ENCODE measurements at regions not wholly inside any gene's neighbourhood (a gene's known extent, or its start where the extent isn't known, plus 50 kb on each side); places are given as distances from the start of the nearest gene placed in this dataset.

DNA sequence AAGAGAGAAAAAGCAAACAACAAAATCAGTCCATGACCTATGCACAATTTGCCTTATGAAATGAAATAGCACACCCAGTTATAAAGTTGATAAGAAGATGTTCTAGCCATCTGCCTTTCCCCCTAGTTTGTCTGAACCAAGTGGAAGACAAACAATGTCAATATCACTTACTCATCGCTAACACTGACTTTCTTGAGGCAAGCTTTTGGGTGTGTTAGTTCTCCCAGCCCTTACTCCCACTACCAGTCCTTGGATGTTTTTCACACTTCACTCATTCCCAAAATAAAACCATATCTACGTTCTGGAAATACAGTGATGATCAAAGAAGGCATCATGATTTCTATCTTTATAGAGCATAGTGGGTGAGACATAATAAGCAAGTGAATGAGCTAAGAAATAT, 393.8 kb downstream of the PCDH20 start:
- H3K9me3 Mint-ChIP-seq: no peaks in the 10 kb centered on the region
- H3K27ac Mint-ChIP-seq: no peak overlapping the region
- H3K4me1 Mint-ChIP-seq: no peaks in the 10 kb centered on the region
- DNase-seq (ENCODE audit: low spot score) (no peak), ATAC-seq (no peak)
- H3K27me3 Mint-ChIP-seq (ENCODE audit: low read depth): no peaks in the 10 kb centered on the region
- POLR2A ChIA-PET: no interaction called here
- CTCF ChIA-PET: no interaction called here
- no peaks in the 10 kb centered on the region for H3K36me3 Mint-ChIP-seq
- no peak for TF ChIP-seq ELF4 (CRISPR knock-in tag; IDR thresholded peaks at IDR 0.05; ENCODE audit: low read depth)
- no peak for TF ChIP-seq RORB (CRISPR knock-in tag; IDR thresholded peaks at IDR 0.05)
- TF ChIP-seq, protein P1, sequence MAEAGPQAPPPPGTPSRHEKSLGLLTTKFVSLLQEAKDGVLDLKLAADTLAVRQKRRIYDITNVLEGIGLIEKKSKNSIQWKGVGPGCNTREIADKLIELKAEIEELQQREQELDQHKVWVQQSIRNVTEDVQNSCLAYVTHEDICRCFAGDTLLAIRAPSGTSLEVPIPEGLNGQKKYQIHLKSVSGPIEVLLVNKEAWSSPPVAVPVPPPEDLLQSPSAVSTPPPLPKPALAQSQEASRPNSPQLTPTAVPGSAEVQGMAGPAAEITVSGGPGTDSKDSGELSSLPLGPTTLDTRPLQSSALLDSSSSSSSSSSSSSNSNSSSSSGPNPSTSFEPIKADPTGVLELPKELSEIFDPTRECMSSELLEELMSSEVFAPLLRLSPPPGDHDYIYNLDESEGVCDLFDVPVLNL (CRISPR knock-in tag; IDR thresholded peaks at IDR 0.05; ENCODE audit: borderline replicate concordance, low read depth): no peak
- TF ChIP-seq, protein P2, sequence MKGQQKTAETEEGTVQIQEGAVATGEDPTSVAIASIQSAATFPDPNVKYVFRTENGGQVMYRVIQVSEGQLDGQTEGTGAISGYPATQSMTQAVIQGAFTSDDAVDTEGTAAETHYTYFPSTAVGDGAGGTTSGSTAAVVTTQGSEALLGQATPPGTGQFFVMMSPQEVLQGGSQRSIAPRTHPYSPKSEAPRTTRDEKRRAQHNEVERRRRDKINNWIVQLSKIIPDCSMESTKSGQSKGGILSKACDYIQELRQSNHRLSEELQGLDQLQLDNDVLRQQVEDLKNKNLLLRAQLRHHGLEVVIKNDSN (CRISPR knock-in tag; IDR thresholded peaks at IDR 0.05): no peak
- no peak for TF ChIP-seq NFE2L1 (CRISPR knock-in tag; IDR thresholded peaks at IDR 0.05)
- TF ChIP-seq TP53 (CRISPR knock-in tag; IDR thresholded peaks at IDR 0.05): no peak
- TF ChIP-seq ZNF423 (CRISPR knock-in tag; IDR thresholded peaks at IDR 0.05): no peak
- TF ChIP-seq, protein P3, sequence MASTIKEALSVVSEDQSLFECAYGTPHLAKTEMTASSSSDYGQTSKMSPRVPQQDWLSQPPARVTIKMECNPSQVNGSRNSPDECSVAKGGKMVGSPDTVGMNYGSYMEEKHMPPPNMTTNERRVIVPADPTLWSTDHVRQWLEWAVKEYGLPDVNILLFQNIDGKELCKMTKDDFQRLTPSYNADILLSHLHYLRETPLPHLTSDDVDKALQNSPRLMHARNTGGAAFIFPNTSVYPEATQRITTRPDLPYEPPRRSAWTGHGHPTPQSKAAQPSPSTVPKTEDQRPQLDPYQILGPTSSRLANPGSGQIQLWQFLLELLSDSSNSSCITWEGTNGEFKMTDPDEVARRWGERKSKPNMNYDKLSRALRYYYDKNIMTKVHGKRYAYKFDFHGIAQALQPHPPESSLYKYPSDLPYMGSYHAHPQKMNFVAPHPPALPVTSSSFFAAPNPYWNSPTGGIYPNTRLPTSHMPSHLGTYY (CRISPR knock-in tag; IDR thresholded peaks at IDR 0.05): no peak
- TF ChIP-seq JUN (CRISPR knock-in tag; IDR thresholded peaks at IDR 0.05): no peak
- TF ChIP-seq MYBL2 (CRISPR knock-in tag; IDR thresholded peaks at IDR 0.05): no peak
- TF ChIP-seq JAZF1 (CRISPR knock-in tag; IDR thresholded peaks at IDR 0.05): no peak
- no peak for TF ChIP-seq SMAD3 (CRISPR knock-in tag; IDR thresholded peaks at IDR 0.05; ENCODE audit: borderline replicate concordance)
- no peak for TF ChIP-seq ZNF138 (CRISPR knock-in tag; conservative IDR thresholded peaks at IDR 0.05)
- no peak for TF ChIP-seq PRRX2 (CRISPR knock-in tag; IDR thresholded peaks at IDR 0.05)
- no peak for TF ChIP-seq GABPB1 (CRISPR knock-in tag; IDR thresholded peaks at IDR 0.05)
- no peak for TF ChIP-seq ETV6 (CRISPR knock-in tag; IDR thresholded peaks at IDR 0.05)
- H3K4me3 Mint-ChIP-seq: no peak overlapping the region

DNA sequence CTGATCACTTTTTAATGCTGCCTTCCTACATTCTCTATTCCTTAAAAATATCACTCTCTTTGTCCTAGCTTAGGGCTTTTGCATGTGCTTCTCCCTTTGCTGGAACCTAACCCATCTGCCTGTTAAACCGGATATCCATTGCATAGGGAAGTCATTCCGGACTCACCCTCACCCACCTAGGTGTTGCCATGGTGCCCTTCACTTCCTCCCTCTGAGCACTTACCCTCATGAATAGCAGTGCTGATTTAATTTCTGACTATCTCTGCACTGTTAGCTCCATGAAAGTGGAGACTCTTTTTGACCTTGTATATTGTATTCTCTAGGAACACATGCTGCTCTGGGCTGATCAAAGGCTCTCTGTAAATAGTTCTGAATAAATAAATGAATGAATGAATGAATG, 401.9 kb downstream of the PCDH20 start:
- Mint-ChIP-seq H3K27ac (no peak overlapping the region), H3K27me3 (ENCODE audit: low read depth) (no peaks in the 10 kb centered on the region; the same call in 1 of the 2 replicates), H3K4me3 (no peak overlapping the region), H3K36me3 (peaks cover 9% of the 10 kb centered on the region), H3K4me1 (peaks cover 3% of the 10 kb centered on the region; the same call in 1 of the 2 replicates), H3K9me3 (peaks cover 12% of the 10 kb centered on the region)
- ATAC-seq (no peak), DNase-seq (ENCODE audit: low spot score) (no peak)
- CTCF ChIA-PET: no interaction called here
- POLR2A ChIA-PET: no interaction called here
- TF ChIP-seq, protein P4, sequence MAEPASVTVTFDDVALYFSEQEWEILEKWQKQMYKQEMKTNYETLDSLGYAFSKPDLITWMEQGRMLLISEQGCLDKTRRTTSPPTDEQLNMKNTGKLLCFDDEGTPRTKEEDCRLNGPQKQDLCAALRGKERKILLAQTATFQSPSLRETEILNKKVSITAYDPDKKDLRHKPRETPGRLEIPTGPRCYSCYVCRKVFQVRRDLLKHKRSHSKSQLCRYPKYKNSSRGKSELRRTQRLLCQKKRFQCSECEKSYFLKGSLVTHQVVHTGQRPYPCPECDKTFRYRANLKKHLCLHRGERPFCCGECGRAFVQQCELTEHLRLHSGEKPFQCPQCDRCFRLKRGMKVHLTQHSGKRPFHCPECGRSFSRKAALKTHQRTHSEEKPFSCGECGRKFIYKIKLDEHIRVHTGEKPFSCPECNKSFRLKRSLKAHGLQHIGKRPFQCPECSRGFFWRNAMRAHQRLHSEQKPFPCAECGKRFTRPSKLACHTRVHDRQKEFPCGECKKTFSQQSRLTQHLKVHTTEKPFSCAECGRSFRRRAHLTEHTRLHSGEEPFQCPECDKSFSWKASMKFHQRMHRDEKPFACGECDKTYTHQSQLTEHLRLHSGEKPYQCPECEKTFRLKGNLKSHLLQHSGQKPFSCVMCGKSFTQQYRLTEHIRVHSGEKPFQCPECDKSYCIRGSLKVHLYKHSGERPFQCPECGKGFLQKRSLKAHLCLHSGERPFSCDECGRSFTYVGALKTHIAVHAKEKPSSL (CRISPR knock-in tag; conservative IDR thresholded peaks at IDR 0.05): no peak
- TF ChIP-seq MYBL2 (CRISPR knock-in tag; IDR thresholded peaks at IDR 0.05): no peak
- no peak for TF ChIP-seq ATF1 (CRISPR knock-in tag; IDR thresholded peaks at IDR 0.05)
- TF ChIP-seq, protein P5, sequence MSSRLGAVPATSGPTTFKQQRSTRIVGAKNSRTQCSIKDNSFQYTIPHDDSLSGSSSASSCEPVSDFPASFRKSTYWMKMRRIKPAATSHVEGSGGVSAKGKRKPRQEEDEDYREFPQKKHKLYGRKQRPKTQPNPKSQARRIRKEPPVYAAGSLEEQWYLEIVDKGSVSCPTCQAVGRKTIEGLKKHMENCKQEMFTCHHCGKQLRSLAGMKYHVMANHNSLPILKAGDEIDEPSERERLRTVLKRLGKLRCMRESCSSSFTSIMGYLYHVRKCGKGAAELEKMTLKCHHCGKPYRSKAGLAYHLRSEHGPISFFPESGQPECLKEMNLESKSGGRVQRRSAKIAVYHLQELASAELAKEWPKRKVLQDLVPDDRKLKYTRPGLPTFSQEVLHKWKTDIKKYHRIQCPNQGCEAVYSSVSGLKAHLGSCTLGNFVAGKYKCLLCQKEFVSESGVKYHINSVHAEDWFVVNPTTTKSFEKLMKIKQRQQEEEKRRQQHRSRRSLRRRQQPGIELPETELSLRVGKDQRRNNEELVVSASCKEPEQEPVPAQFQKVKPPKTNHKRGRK (CRISPR knock-in tag; IDR thresholded peaks at IDR 0.05; ENCODE audit: borderline replicate concordance): no peak
- TF ChIP-seq, protein P6, sequence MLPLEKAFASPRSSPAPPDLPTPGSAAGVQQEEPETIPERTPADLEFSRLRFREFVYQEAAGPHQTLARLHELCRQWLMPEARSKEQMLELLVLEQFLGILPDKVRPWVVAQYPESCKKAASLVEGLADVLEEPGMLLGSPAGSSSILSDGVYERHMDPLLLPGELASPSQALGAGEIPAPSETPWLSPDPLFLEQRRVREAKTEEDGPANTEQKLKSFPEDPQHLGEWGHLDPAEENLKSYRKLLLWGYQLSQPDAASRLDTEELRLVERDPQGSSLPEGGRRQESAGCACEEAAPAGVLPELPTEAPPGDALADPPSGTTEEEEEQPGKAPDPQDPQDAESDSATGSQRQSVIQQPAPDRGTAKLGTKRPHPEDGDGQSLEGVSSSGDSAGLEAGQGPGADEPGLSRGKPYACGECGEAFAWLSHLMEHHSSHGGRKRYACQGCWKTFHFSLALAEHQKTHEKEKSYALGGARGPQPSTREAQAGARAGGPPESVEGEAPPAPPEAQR (CRISPR knock-in tag; IDR thresholded peaks at IDR 0.05): no peak
- TF ChIP-seq, protein P7, sequence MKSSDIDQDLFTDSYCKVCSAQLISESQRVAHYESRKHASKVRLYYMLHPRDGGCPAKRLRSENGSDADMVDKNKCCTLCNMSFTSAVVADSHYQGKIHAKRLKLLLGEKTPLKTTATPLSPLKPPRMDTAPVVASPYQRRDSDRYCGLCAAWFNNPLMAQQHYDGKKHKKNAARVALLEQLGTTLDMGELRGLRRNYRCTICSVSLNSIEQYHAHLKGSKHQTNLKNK (CRISPR knock-in tag; IDR thresholded peaks at IDR 0.05): no peak
- TF ChIP-seq, protein P8, sequence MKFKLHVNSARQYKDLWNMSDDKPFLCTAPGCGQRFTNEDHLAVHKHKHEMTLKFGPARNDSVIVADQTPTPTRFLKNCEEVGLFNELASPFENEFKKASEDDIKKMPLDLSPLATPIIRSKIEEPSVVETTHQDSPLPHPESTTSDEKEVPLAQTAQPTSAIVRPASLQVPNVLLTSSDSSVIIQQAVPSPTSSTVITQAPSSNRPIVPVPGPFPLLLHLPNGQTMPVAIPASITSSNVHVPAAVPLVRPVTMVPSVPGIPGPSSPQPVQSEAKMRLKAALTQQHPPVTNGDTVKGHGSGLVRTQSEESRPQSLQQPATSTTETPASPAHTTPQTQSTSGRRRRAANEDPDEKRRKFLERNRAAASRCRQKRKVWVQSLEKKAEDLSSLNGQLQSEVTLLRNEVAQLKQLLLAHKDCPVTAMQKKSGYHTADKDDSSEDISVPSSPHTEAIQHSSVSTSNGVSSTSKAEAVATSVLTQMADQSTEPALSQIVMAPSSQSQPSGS (CRISPR knock-in tag; IDR thresholded peaks at IDR 0.05; ENCODE audit: borderline replicate concordance, low read depth): no peak
- TF ChIP-seq, protein P9, sequence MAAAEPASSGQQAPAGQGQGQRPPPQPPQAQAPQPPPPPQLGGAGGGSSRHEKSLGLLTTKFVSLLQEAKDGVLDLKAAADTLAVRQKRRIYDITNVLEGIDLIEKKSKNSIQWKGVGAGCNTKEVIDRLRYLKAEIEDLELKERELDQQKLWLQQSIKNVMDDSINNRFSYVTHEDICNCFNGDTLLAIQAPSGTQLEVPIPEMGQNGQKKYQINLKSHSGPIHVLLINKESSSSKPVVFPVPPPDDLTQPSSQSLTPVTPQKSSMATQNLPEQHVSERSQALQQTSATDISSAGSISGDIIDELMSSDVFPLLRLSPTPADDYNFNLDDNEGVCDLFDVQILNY (CRISPR knock-in tag; IDR thresholded peaks at IDR 0.05): no peak

Measured in WTC11 (cell line).